ENCODE measurements at regions not wholly inside any gene's neighbourhood (a gene's known extent, or its start where the extent isn't known, plus 50 kb on each side); places are given as distances from the start of the nearest gene placed in this dataset.

- no peak for TF ChIP-seq GATA2 (IDR thresholded peaks at IDR 0.05; ENCODE audit: low read depth, low read length)
- TF ChIP-seq GATA3 (IDR thresholded peaks at IDR 0.05; ENCODE audit: low read depth, low read length) = no peak
These were observed 130.2 kb upstream of the TOPAZ1 start for GRCh38 chr3:44111482-44111881.

- TF ChIP-seq GATA2 (IDR thresholded peaks at IDR 0.05; ENCODE audit: low read depth, low read length) (no peak), GATA3 (IDR thresholded peaks at IDR 0.05; ENCODE audit: low read depth, low read length) (no peak)
These were observed 127.5 kb upstream of the TOPAZ1 start for GRCh38 chr3:44114142-44114541.

- TF ChIP-seq GATA3 (IDR thresholded peaks at IDR 0.05; ENCODE audit: low read depth, low read length) (no peak), GATA2 (IDR thresholded peaks at IDR 0.05; ENCODE audit: low read depth, low read length) (no peak)
These were observed 124.4 kb upstream of the TOPAZ1 start for GRCh38 chr3:44117239-44117638.

GRCh38 chr3:44117736-44118135 is 124.0 kb upstream of the TOPAZ1 start:
- TF ChIP-seq GATA3 (IDR thresholded peaks at IDR 0.05; ENCODE audit: low read depth, low read length) (no peak), GATA2 (IDR thresholded peaks at IDR 0.05; ENCODE audit: low read depth, low read length) (no peak)

GRCh38 chr3:44120721-44121582 is 120.7 kb upstream of the TOPAZ1 start:
- TF ChIP-seq GATA3 (IDR thresholded peaks at IDR 0.05; ENCODE audit: low read depth, low read length) = no peak
- TF ChIP-seq GATA2 (IDR thresholded peaks at IDR 0.05; ENCODE audit: low read depth, low read length) = no peak

- TF ChIP-seq GATA3 (IDR thresholded peaks at IDR 0.05; ENCODE audit: low read depth, low read length) = no peak
- TF ChIP-seq GATA2 (IDR thresholded peaks at IDR 0.05; ENCODE audit: low read depth, low read length) = no peak
These were observed 116.4 kb upstream of the TOPAZ1 start for GRCh38 chr3:44125246-44125645.

- no peak for TF ChIP-seq GATA3 (IDR thresholded peaks at IDR 0.05; ENCODE audit: low read depth, low read length)
- TF ChIP-seq GATA2 (IDR thresholded peaks at IDR 0.05; ENCODE audit: low read depth, low read length) = no peak
These were observed 115.8 kb upstream of the TOPAZ1 start for GRCh38 chr3:44125882-44126281.

- TF ChIP-seq GATA3 (IDR thresholded peaks at IDR 0.05; ENCODE audit: low read depth, low read length) = no peak
These were observed 113.5 kb upstream of the TOPAZ1 start for GRCh38 chr3:44128057-44128775.

GRCh38 chr3:44130249-44130648 is 111.4 kb upstream of the TOPAZ1 start:
- TF ChIP-seq GATA3 (IDR thresholded peaks at IDR 0.05; ENCODE audit: low read depth, low read length) (no peak), GATA2 (IDR thresholded peaks at IDR 0.05; ENCODE audit: low read depth, low read length) (no peak)

GRCh38 chr3:44132061-44132460 is 109.6 kb upstream of the TOPAZ1 start:
- no peak for TF ChIP-seq GATA3 (IDR thresholded peaks at IDR 0.05; ENCODE audit: low read depth, low read length)
- TF ChIP-seq GATA2 (IDR thresholded peaks at IDR 0.05; ENCODE audit: low read depth, low read length) = no peak

- TF ChIP-seq GATA3 (IDR thresholded peaks at IDR 0.05; ENCODE audit: low read depth, low read length) = no peak
- TF ChIP-seq GATA2 (IDR thresholded peaks at IDR 0.05; ENCODE audit: low read depth, low read length) = no peak
These were observed 109.1 kb upstream of the TOPAZ1 start for GRCh38 chr3:44132593-44132992.

GRCh38 chr3:44136421-44136820 is 105.3 kb upstream of the TOPAZ1 start:
- TF ChIP-seq GATA2 (IDR thresholded peaks at IDR 0.05; ENCODE audit: low read depth, low read length) = no peak
- TF ChIP-seq GATA3 (IDR thresholded peaks at IDR 0.05; ENCODE audit: low read depth, low read length) = no peak

GRCh38 chr3:44146073-44146472 is 95.6 kb upstream of the TOPAZ1 start:
- TF ChIP-seq GATA2 (IDR thresholded peaks at IDR 0.05; ENCODE audit: low read depth, low read length) (no peak), GATA3 (IDR thresholded peaks at IDR 0.05; ENCODE audit: low read depth, low read length) (no peak)

- TF ChIP-seq GATA2 (IDR thresholded peaks at IDR 0.05; ENCODE audit: low read depth, low read length) (no peak), GATA3 (IDR thresholded peaks at IDR 0.05; ENCODE audit: low read depth, low read length) (no peak)
These were observed 81.9 kb upstream of the TOPAZ1 start for GRCh38 chr3:44159696-44160300.

Data from SH-SY5Y (cell line).